PFSK-1 (cell line): ENCODE measurements at regions not wholly inside any gene's neighbourhood (a gene's known extent, or its start where the extent isn't known, plus 50 kb on each side); places are given as distances from the start of the nearest gene placed in this dataset.

Experiments
- FOXP2 ChIP-seq: optimal IDR thresholded peaks from 2 replicates; pipeline ENCODE3; 2011; ENCODE audit warnings: borderline replicate concordance, control low read depth, inconsistent platforms; ENCODE audit not compliant: insufficient read depth; ENCODE audit errors: extremely low read length, extremely low read depth
- POLR2AphosphoS5 ChIP-seq: IDR thresholded peaks from 2 replicates; pipeline ENCODE4 v1.6.1; 2012; ENCODE audit warnings: low read depth, mild to moderate bottlenecking, control low read depth, low read length, moderate library complexity

GRCh38 chr11:122404571-122404970, 251.0 kb upstream of the UBASH3B start:
- TF ChIP-seq FOXP2 (no peak), POLR2AphosphoS5 (no peak)
